Liver (tissue), 7 donors: ENCODE measurements at regions not wholly inside any gene's neighbourhood (a gene's known extent, or its start where the extent isn't known, plus 50 kb on each side); places are given as distances from the start of the nearest gene placed in this dataset.

ENCODE experiments used
- DNase-seq: peaks from one replicate; pipeline ENCODE4 v3.0.0-alpha.2; 2017; ENCODE audit warnings: low spot score
- H3K27ac ChIP-seq, 2 donors: one replicate each; pipeline ENCODE4 v1.7.0; 2013; ENCODE audit warnings: inconsistent platforms in 2 of 2, low read length in 2 of 2, control low read depth in 1 of 2, low read depth in 1 of 2, mild to moderate bottlenecking in 1 of 2
- H3K27me3 ChIP-seq, 4 donors: one replicate each; pipeline versions ENCODE4 v1.6.1 to v1.7.0; 2013; ENCODE audit warnings: low read length in 3 of 4, inconsistent platforms in 1 of 4, mild to moderate bottlenecking in 1 of 4, moderate library complexity in 1 of 4; ENCODE audit not compliant: control insufficient read depth in 4 of 4, insufficient read depth in 4 of 4
- H3K36me3 ChIP-seq, 4 donors: one replicate each; pipeline versions ENCODE4 v1.6.1 to v1.7.0; 2013; ENCODE audit warnings: low read length in 3 of 4, mild to moderate bottlenecking in 3 of 4, low read depth in 1 of 4, moderate library complexity in 1 of 4; ENCODE audit not compliant: control insufficient read depth in 4 of 4, insufficient read depth in 3 of 4
- H3K4me1 ChIP-seq, 4 donors: one replicate each; pipeline versions ENCODE4 v1.6.1 to v1.7.0; 2013; ENCODE audit warnings: low read length in 3 of 4, mild to moderate bottlenecking in 3 of 4, moderate library complexity in 1 of 4; ENCODE audit not compliant: control insufficient read depth in 4 of 4, insufficient read depth in 4 of 4
- H3K4me3 ChIP-seq, 3 donors: one replicate each; pipeline versions ENCODE4 v1.6.1 to v1.7.0; 2013; ENCODE audit warnings: low read length in 3 of 3, control low read depth in 1 of 3, low read depth in 1 of 3, mild to moderate bottlenecking in 1 of 3
- H3K9ac ChIP-seq, 2 donors: one replicate each; pipeline ENCODE4 v1.7.0; 2013; ENCODE audit warnings: low read length in 2 of 2, mild to moderate bottlenecking in 2 of 2, moderate library complexity in 2 of 2, control low read depth in 1 of 2, low read depth in 1 of 2
- H3K9me3 ChIP-seq, 4 donors: one replicate each; pipeline versions ENCODE4 v1.6.1 to v1.7.0; 2013; ENCODE audit warnings: low read length in 3 of 4; ENCODE audit not compliant: control insufficient read depth in 4 of 4
- ATF3 ChIP-seq: IDR thresholded peaks from 2 replicates; pipeline ENCODE4 v1.6.1; 2016; ENCODE audit warnings: antibody characterized with exemption
- EGR1 ChIP-seq, 2 donors: IDR thresholded peaks; 2 replicates each; pipeline ENCODE4 v1.6.1; 2016 to 2018; ENCODE audit warnings: antibody characterized with exemption in 2 of 2, low read depth in 2 of 2
- FOXA1 ChIP-seq: IDR thresholded peaks from 2 replicates; pipeline ENCODE4 v1.6.1; 2016; ENCODE audit warnings: antibody characterized with exemption
- FOXA2 ChIP-seq: IDR thresholded peaks from 2 replicates; pipeline ENCODE4 v1.6.1; 2016; ENCODE audit warnings: antibody characterized with exemption
- GABPA ChIP-seq, 2 donors: IDR thresholded peaks in 1 of 2; conservative IDR thresholded peaks in 1 of 2; 2 replicates each; pipeline ENCODE4 v1.6.1; 2016; ENCODE audit warnings: antibody characterized with exemption in 2 of 2, mild to moderate bottlenecking in 1 of 2, moderate library complexity in 1 of 2
- HNF4A ChIP-seq, 2 donors: conservative IDR thresholded peaks; 2 replicates each; pipeline ENCODE4 v1.6.1; 2016; ENCODE audit warnings: antibody characterized with exemption in 2 of 2, mild to moderate bottlenecking in 2 of 2
- JUND ChIP-seq, 2 donors: IDR thresholded peaks; 2 replicates each; pipeline ENCODE4 v1.6.1; 2016; ENCODE audit warnings: antibody characterized with exemption in 2 of 2
- NR2F2 ChIP-seq: IDR thresholded peaks from 2 replicates; pipeline ENCODE4 v1.6.1; 2016; ENCODE audit warnings: antibody characterized with exemption
- RAD21 ChIP-seq, 2 donors: IDR thresholded peaks; 2 replicates each; pipeline ENCODE4 v1.6.1; 2016; ENCODE audit warnings: antibody characterized with exemption in 2 of 2, mild to moderate bottlenecking in 2 of 2
- SP1 ChIP-seq: IDR thresholded peaks from 2 replicates; pipeline ENCODE4 v1.6.1; 2018; ENCODE audit warnings: antibody characterized with exemption, mild to moderate bottlenecking
- TAF1 ChIP-seq: conservative IDR thresholded peaks from 2 replicates; pipeline ENCODE4 v1.6.1; 2016; ENCODE audit warnings: antibody characterized with exemption, mild to moderate bottlenecking
- YY1 ChIP-seq: IDR thresholded peaks from 2 replicates; pipeline ENCODE4 v1.6.1; 2016; ENCODE audit warnings: antibody characterized with exemption, mild to moderate bottlenecking
- ZBTB33 ChIP-seq: IDR thresholded peaks from 2 replicates; pipeline ENCODE4 v1.6.1; 2016; ENCODE audit warnings: antibody characterized with exemption
- WGBS: extraction: QIAGEN DNeasy Blood & Tissue Kit; methylation state at CpG from one replicate; pipeline ENCODE4 v1.1.7; 2013; 5-methylcytosine and 5-hydroxymethylcytosine counted together
- TF ChIP-seq, protein P1 (sequence below): IDR thresholded peaks from 2 replicates; pipeline ENCODE4 v1.6.1; 2016; ENCODE audit warnings: antibody characterized with exemption
- TF ChIP-seq, protein P2 (sequence below): IDR thresholded peaks from 2 replicates; pipeline ENCODE4 v1.6.1; 2016; ENCODE audit warnings: antibody characterized with exemption, mild to moderate bottlenecking
- donor health status: healthy.
- donor health status: healthy.
- donor health status: healthy.
- donor health status: healthy.

GRCh38 chr11:42482822-42483221, 829.0 kb upstream of the API5 start:
- TF ChIP-seq FOXA2, result no peak
- H3K4me1 ChIP-seq, result no peaks in the 10 kb centered on the region
- no peak overlapping the region for H3K4me3 ChIP-seq
- H3K27ac ChIP-seq, result no peak overlapping the region
- no peak for DNase-seq
- H3K27me3 ChIP-seq, result no peaks in the 10 kb centered on the region
- H3K36me3 ChIP-seq, result no peaks in the 10 kb centered on the region
- no peaks in the 10 kb centered on the region for H3K9me3 ChIP-seq
- H3K9ac ChIP-seq, result no peak overlapping the region

DNA sequence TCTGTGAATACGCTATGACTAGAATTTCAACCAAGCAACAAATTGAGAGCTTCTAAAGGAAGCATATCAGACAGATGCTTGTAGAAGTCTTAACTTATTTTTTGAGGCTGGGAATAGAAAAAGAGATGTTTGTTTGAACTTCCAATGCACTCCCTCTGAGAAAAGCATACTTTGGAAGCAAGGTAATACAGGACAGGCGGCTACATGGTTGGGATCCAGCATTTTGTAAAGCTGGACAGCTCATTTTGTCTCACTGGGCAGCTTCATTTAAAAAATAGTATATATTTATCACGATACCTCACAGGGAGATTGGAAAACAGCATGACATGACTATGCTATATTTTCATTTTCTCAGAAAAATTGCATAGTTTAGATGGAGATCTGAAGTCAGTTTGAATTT, 821.3 kb upstream of the API5 start:
- Histone ChIP-seq H3K4me3 (no peak overlapping the region), H3K27me3 (no peaks in the 10 kb centered on the region), H3K9me3 (no peaks in the 10 kb centered on the region), H3K27ac (no peak overlapping the region), H3K9ac (no peak overlapping the region), H3K36me3 (no peaks in the 10 kb centered on the region), H3K4me1 (no peaks in the 10 kb centered on the region)
- WGBS, result 72% methylated on average over 3 of the region's 3 CpGs
- TF ChIP-seq EGR1 (IDR thresholded peaks at IDR 0.05; ENCODE audit: low read depth in 2 of 2) (no peak), RAD21 (IDR thresholded peaks at IDR 0.05) (no peak), FOXA2 (no peak)
- TF ChIP-seq, protein P1, sequence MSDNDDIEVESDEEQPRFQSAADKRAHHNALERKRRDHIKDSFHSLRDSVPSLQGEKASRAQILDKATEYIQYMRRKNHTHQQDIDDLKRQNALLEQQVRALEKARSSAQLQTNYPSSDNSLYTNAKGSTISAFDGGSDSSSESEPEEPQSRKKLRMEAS, result no peak
- DNase-seq, result no peak

GRCh38 chr11:42494459-42494858, 817.3 kb upstream of the API5 start:
- H3K4me3 ChIP-seq, result no peak overlapping the region
- H3K36me3 ChIP-seq, result no peaks in the 10 kb centered on the region
- no peak overlapping the region for H3K9ac ChIP-seq
- DNase-seq, result no peak
- no peak overlapping the region for H3K27ac ChIP-seq
- 91% methylated on average over 9 of the region's 9 CpGs for WGBS
- no peaks in the 10 kb centered on the region for H3K27me3 ChIP-seq
- no peak for TF ChIP-seq HNF4A (conservative IDR thresholded peaks at IDR 0.05)
- TF ChIP-seq GABPA (IDR thresholded peaks at IDR 0.05 in 1 of 2, conservative IDR thresholded peaks at IDR 0.05 in 1 of 2), result no peak
- TF ChIP-seq FOXA1, result no peak
- TF ChIP-seq FOXA2, result no peak
- TF ChIP-seq TAF1, result no peak
- no peak for TF ChIP-seq RAD21 (IDR thresholded peaks at IDR 0.05)
- TF ChIP-seq SP1, result no peak
- TF ChIP-seq ATF3, result no peak
- TF ChIP-seq EGR1 (IDR thresholded peaks at IDR 0.05; ENCODE audit: low read depth in 2 of 2), result no peak
- TF ChIP-seq, protein P1, result no peak
- no peak for TF ChIP-seq NR2F2
- H3K4me1 ChIP-seq, result no peaks in the 10 kb centered on the region
- no peaks in the 10 kb centered on the region for H3K9me3 ChIP-seq

- Histone ChIP-seq H3K36me3 (no peaks in the 10 kb centered on the region), H3K4me1 (no peaks in the 10 kb centered on the region), H3K27me3 (peaks cover 0 to 3% (median 0%) of the 10 kb centered on the region in 4 donors), H3K27ac (no peak overlapping the region), H3K9me3 (no peaks in the 10 kb centered on the region), H3K9ac (no peak overlapping the region), H3K4me3 (no peak overlapping the region)
- no peak for DNase-seq
- TF ChIP-seq NR2F2 (no peak), SP1 (no peak), FOXA2 (no peak), TAF1 (no peak), GABPA (IDR thresholded peaks at IDR 0.05 in 1 of 2, conservative IDR thresholded peaks at IDR 0.05 in 1 of 2) (no peak), YY1 (no peak), ZBTB33 (no peak), EGR1 (IDR thresholded peaks at IDR 0.05; ENCODE audit: low read depth in 2 of 2) (no peak), ATF3 (no peak), FOXA1 (no peak), JUND (IDR thresholded peaks at IDR 0.05) (no peak), RAD21 (IDR thresholded peaks at IDR 0.05) (no peak), HNF4A (conservative IDR thresholded peaks at IDR 0.05) (no peak)
- TF ChIP-seq, protein P1, result no peak
- TF ChIP-seq, protein P2, sequence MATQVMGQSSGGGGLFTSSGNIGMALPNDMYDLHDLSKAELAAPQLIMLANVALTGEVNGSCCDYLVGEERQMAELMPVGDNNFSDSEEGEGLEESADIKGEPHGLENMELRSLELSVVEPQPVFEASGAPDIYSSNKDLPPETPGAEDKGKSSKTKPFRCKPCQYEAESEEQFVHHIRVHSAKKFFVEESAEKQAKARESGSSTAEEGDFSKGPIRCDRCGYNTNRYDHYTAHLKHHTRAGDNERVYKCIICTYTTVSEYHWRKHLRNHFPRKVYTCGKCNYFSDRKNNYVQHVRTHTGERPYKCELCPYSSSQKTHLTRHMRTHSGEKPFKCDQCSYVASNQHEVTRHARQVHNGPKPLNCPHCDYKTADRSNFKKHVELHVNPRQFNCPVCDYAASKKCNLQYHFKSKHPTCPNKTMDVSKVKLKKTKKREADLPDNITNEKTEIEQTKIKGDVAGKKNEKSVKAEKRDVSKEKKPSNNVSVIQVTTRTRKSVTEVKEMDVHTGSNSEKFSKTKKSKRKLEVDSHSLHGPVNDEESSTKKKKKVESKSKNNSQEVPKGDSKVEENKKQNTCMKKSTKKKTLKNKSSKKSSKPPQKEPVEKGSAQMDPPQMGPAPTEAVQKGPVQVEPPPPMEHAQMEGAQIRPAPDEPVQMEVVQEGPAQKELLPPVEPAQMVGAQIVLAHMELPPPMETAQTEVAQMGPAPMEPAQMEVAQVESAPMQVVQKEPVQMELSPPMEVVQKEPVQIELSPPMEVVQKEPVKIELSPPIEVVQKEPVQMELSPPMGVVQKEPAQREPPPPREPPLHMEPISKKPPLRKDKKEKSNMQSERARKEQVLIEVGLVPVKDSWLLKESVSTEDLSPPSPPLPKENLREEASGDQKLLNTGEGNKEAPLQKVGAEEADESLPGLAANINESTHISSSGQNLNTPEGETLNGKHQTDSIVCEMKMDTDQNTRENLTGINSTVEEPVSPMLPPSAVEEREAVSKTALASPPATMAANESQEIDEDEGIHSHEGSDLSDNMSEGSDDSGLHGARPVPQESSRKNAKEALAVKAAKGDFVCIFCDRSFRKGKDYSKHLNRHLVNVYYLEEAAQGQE, result no peak
- WGBS, result 57% methylated on average over 3 of the region's 3 CpGs
Observed at GRCh38 chr11:42498971-42499370, 812.8 kb upstream of the API5 start.
